ENCODE measurements at regions not wholly inside any gene's neighbourhood (a gene's known extent, or its start where the extent isn't known, plus 50 kb on each side); places are given as distances from the start of the nearest gene placed in this dataset.

- Mint-ChIP-seq H3K27ac (no peak overlapping the region), H3K36me3 (ENCODE audit: low read depth) (no peaks in the 10 kb centered on the region), H3K4me1 (ENCODE audit: low read depth) (no peaks in the 10 kb centered on the region), H3K4me3 (no peak overlapping the region), H3K27me3 (peaks cover 12% of the 10 kb centered on the region), H3K9me3 (no peaks in the 10 kb centered on the region)
- ChIA-PET CTCF (no interaction called here), POLR2A (no interaction called here)
- no peak for DNase-seq
- ATAC-seq, result no peak
- TF ChIP-seq CTCF (IDR thresholded peaks at IDR 0.05), result no peak
- intact Hi-C loops (cut with micrococcal nuclease), result no loop called here
Observed at GRCh38 chr17:72342061-72342460, 221.2 kb downstream of the SOX9 start.

- Mint-ChIP-seq H3K9me3 (no peaks in the 10 kb centered on the region), H3K27me3 (peaks cover 5% of the 10 kb centered on the region), H3K27ac (no peak overlapping the region), H3K4me3 (no peak overlapping the region), H3K36me3 (ENCODE audit: low read depth) (no peaks in the 10 kb centered on the region), H3K4me1 (ENCODE audit: low read depth) (no peaks in the 10 kb centered on the region)
- intact Hi-C loops (cut with micrococcal nuclease), result no loop called here
- no peak for DNase-seq
- no peak for ATAC-seq
- ChIA-PET POLR2A (no interaction called here), CTCF (no interaction called here)
- no peak for TF ChIP-seq CTCF (IDR thresholded peaks at IDR 0.05)
Observed at GRCh38 chr17:72342627-72343527, 222.1 kb downstream of the SOX9 start.

- H3K9me3 Mint-ChIP-seq, result no peaks in the 10 kb centered on the region
- no peak for TF ChIP-seq CTCF (IDR thresholded peaks at IDR 0.05)
- H3K27ac Mint-ChIP-seq, result no peak overlapping the region
- CTCF ChIA-PET, result no interaction called here
- no peaks in the 10 kb centered on the region for H3K4me1 Mint-ChIP-seq (ENCODE audit: low read depth)
- no peak overlapping the region for H3K4me3 Mint-ChIP-seq
- POLR2A ChIA-PET, result no interaction called here
- DNase-seq (no peak), ATAC-seq (no peak)
- H3K36me3 Mint-ChIP-seq (ENCODE audit: low read depth), result no peaks in the 10 kb centered on the region
- H3K27me3 Mint-ChIP-seq, result peaks cover 2% of the 10 kb centered on the region
- intact Hi-C loops (cut with micrococcal nuclease), result no loop called here
Observed at GRCh38 chr17:72343911-72344310, 223.1 kb downstream of the SOX9 start.

GRCh38 chr17:72344613-72345012 lies 223.8 kb downstream of the SOX9 start:
- TF ChIP-seq CTCF (IDR thresholded peaks at IDR 0.05), result no peak
- ChIA-PET CTCF (no interaction called here), POLR2A (no interaction called here)
- Mint-ChIP-seq H3K27me3 (peaks cover 2% of the 10 kb centered on the region), H3K4me1 (ENCODE audit: low read depth) (no peaks in the 10 kb centered on the region), H3K36me3 (ENCODE audit: low read depth) (no peaks in the 10 kb centered on the region), H3K4me3 (no peak overlapping the region), H3K27ac (no peak overlapping the region), H3K9me3 (no peaks in the 10 kb centered on the region)
- DNase-seq, result no peak
- ATAC-seq, result no peak
- intact Hi-C loops (cut with micrococcal nuclease), result no loop called here

GRCh38 chr17:72345088-72345487 lies 224.3 kb downstream of the SOX9 start:
- ATAC-seq (no peak), DNase-seq (no peak)
- no peak for TF ChIP-seq CTCF (IDR thresholded peaks at IDR 0.05)
- no peaks in the 10 kb centered on the region for H3K36me3 Mint-ChIP-seq (ENCODE audit: low read depth)
- no peak overlapping the region for H3K4me3 Mint-ChIP-seq
- CTCF ChIA-PET, result no interaction called here
- H3K27ac Mint-ChIP-seq, result no peak overlapping the region
- H3K9me3 Mint-ChIP-seq, result no peaks in the 10 kb centered on the region
- peaks cover 2% of the 10 kb centered on the region for H3K27me3 Mint-ChIP-seq
- intact Hi-C loops (cut with micrococcal nuclease), result no loop called here
- no peaks in the 10 kb centered on the region for H3K4me1 Mint-ChIP-seq (ENCODE audit: low read depth)
- POLR2A ChIA-PET, result no interaction called here

Data from activated CD8-positive, alpha-beta T cell treated with anti-CD3 and anti-CD28 coated beads for 36 hours (primary cell).